Inflammatory macrophage treated with lipopolysaccharide for 1 hour (primary cell): ENCODE measurements at regions not wholly inside any gene's neighbourhood (a gene's known extent, or its start where the extent isn't known, plus 50 kb on each side); places are given as distances from the start of the nearest gene placed in this dataset.
A peak's percentile ranks its signal among the peaks of the same experiment; 100 is the strongest.

ENCODE experiments used
- DNase-seq, 2 donors: peaks; one replicate each; pipeline ENCODE4 v3.0.0-alpha.2; 2020 to 2022

- no peak for DNase-seq
These were observed 209.0 kb downstream of the JCAD start for GRCh38 chr10:29850371-29850770.

- no peak for DNase-seq
These were observed 209.5 kb downstream of the JCAD start for GRCh38 chr10:29849886-29850285.

DNA sequence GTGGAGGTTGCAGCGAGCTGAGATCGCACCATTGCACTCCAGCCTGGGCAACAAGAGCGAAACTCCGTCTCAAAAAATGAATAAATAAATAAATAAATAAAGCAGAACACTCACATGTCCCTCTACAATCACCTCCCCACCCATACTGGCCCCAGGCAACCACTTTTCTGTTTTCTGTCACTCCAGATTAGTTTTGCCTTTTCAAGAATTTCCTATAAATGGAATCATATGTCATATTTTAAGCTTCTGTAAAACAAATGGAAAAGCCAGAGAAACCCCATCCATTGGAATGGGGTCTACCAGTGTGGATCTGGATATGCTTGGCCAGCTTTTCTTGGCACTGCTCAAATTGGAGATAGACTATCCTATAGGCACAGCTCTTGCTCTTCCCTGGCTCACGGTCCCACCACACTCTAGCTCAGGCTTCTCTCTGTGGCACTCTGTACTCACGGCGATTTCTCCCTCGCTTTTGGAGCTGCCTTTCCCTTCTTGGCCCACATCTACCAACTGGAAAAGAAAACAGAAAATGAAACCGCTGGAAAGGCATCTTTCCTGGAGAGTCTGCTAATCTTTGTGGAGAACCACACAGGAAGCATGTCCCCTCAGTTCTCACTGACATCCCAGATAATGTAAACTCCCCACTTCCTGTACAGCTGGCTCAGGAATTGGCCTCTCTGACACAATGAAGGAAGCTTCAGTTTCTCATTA lies 210.1 kb downstream of the JCAD start:
- peak; percentile 45 to 48 for DNase-seq

- no peak for DNase-seq
These were observed 212.1 kb upstream of the SVIL start for GRCh38 chr10:29846881-29847280.

- DNase-seq = no peak
These were observed 210.4 kb upstream of the SVIL start for GRCh38 chr10:29845166-29845565.

DNA sequence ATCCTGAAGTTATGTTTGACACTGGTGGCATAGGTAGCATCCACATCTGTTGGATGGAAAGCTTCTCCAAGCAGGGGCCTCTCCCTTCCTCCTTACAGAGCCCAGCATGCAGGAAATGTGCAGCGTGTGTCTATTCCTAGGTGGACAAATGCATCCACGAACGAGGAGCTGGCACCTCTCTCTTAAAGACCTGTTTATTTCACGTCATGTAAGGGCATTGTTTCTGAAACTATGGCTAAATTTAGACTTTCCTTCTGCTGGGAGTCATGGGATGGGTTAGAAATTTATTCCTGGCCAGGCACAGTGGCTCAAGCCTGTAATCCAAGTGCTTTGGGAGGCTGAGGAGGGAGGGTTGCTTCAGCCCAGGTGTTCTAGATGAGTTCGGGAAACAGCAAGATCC lies 208.4 kb upstream of the SVIL start:
- DNase-seq = no peak

- no peak for DNase-seq
These were observed 207.2 kb upstream of the SVIL start for GRCh38 chr10:29841724-29842649.

DNA sequence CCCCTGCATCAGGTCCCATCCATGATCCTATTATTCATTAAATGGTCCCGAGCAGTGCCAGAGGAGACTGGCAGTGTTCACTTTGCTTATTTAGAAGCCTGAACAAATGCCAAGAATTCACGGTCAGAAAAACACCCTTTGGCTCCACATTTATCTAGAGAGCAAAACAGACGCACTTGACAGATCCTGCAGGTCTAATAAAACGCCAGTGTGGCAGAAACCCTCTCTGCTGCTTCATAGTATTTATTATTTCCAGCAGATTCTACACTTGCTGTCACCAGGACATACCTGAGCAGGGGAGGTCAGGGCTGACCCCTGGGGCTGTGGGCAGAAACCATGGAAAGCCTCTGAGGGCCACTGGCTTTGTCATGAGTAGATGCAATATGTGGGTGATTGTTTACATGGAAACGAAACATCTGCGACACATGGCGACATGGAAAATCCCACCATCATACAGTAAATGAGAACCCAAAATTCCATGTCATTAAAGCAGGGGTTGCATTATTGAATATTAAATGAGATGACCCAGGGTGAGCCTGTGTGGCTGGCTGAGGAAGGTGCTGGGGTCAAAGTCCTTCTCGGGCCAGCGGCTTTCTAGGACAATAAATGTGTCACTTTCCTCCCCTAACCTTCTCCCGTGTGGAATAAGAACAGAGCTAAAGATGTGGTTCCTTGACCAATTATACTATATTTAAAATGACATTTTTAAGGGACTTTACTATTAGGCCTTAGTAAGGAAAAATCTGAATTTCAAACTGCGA lies 205.9 kb upstream of the SVIL start:
- DNase-seq = no peak

- DNase-seq = no peak
These were observed 205.2 kb upstream of the SVIL start for GRCh38 chr10:29839826-29840515.

GRCh38 chr10:29838539-29838938 lies 203.8 kb upstream of the SVIL start:
- no peak for DNase-seq

GRCh38 chr10:29837586-29837985 lies 202.8 kb upstream of the SVIL start:
- DNase-seq = no peak

DNA sequence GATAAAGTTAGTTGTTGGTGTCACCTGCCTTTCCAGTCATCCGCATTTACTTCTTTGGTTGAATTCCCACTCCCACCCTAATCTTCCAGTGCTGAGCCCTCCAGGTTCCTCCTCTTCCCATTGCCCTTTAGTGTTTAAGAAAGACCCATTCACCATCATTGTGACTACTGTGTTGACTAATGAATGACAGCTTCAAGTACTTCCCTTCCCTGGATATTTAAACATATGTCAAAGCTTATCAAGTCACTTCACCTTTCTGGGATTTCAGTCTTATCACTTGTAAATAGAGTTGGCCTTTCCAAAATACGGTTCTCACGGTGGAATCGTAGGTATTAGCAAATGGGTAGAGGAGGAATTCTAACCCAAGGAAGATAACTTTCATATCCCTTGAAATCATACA lies 201.6 kb upstream of the SVIL start:
- no peak for DNase-seq

DNA sequence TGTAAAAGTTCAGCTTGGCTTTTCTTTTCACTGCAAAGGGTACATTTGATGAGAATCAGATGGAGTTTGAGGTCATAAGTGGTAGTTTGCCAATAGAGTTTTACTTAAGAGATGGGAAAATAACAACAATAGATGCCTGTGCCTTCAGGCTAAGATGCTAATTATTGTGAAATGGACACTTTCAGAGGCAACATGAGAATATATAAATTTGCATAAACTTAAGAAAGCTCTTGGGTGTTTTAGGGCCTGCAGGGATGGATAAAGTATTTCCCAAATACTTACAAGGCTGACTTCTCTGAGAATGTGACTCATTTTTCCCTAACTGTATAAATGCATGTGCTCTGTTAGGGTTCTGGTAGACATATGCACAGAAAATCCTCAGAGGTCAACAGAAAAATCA lies 200.3 kb upstream of the SVIL start:
- peak in 1 of 2 donors; percentile 25 for DNase-seq

DNA sequence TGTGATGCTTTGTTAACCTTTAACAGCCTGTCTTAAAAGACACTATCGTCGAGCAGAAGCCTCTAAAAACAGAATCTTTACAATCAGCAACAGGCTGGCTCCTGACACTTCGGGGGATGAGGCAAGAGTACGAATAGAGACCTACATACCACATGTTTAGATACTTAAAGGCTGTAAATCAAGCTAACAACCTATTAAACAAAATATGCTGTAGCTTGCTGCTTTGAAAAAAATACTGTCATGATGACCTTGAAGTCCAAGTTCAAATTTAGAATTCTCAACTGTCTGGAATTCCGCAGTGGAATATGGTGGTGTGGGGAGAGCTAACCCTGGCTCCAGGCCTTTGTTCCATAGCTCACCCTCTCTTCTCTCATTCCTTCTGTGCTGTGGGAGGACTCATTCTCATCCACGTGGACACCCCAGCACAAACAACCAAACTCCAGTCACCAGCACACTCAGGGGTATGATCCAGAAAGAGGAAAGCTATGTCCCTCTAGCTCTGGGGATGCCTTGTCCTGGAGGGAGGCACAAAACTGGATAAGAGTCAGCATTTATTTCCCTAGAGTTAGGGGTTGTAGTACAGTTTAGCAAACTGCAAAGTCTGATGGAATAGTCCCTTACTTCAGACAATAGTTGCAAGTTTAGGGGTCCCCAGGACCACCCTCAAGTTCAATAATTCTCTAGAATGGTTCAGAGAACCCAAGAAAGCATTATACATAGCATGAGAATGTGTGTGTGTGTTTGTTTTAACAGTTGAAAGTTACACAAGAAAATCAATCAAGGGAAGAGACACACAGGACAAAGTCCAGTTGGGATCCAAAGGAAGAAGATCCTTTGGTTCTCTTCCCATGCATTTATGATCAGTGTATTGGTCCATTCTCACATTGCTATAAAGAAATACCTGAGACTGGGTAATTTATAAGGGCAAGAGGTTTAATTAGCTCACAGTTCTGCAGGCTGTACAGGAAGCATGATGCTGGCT lies 196.1 kb upstream of the SVIL start:
- no peak for DNase-seq

- peak; percentile 16 to 34 for DNase-seq
These were observed 195.0 kb upstream of the SVIL start for GRCh38 chr10:29829776-29830175.

DNA sequence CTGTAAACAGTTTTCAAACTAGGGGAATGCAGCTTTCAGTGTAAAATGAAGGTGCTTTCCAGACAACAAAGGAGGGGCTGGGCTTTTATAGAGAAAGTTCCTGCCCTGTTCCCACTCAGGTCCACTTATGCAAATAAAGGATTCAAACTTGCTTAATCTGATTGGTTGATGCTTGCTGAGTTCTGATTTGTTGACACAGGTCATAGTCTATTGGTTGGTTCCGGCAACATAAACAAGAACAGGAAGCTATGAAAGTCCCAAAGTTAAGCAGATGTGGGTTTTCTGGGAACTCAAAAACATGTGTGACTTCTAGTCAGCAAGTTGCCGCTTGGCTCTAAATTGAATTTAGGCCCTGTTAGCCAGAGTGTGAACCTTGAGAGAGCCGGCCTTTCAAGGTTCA lies 194.2 kb upstream of the SVIL start:
- peak; percentile 84 to 92 for DNase-seq

DNA sequence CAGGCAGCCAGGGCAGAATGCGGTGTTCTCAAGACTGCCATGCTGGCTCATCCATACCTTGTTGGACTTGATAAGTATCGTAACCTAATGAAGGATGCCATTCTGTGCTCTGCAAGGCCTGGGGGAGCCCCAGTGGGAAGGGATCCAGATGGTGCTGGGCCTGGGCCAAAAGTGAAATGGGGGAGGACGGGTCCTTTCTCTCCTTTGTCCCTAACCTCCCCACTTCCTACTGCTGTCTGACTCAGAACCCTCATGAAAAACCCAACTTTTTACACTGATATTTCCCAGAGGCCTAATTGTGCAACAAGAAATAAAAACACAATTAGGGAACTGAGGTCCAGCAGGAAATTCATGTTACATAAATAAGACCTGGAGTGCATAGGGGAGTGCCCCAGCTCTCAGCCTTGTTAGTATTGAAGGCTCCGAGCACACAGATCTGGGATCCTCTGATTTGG lies 193.7 kb upstream of the SVIL start:
- peak; percentile 92 to 97 for DNase-seq

DNA sequence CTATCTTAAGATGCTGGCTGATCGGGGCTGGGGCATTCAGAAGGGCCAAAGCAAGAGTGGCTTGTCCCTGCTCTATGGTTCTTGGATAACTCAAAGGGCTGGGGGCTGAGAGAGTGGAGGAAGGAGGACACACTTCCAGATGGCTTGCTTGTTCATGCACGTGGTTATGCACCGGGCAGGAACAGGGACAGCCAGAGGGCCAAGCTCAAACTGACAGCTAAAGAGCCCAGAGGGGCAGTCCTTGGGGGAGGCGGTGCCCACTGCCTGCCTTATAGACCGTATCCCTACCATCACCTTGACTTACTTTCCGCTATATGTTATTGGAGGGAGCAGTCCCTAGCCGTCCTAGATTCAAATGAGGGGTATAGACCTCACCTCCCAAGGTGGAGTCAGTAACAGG lies 192.7 kb upstream of the SVIL start:
- no peak for DNase-seq

DNA sequence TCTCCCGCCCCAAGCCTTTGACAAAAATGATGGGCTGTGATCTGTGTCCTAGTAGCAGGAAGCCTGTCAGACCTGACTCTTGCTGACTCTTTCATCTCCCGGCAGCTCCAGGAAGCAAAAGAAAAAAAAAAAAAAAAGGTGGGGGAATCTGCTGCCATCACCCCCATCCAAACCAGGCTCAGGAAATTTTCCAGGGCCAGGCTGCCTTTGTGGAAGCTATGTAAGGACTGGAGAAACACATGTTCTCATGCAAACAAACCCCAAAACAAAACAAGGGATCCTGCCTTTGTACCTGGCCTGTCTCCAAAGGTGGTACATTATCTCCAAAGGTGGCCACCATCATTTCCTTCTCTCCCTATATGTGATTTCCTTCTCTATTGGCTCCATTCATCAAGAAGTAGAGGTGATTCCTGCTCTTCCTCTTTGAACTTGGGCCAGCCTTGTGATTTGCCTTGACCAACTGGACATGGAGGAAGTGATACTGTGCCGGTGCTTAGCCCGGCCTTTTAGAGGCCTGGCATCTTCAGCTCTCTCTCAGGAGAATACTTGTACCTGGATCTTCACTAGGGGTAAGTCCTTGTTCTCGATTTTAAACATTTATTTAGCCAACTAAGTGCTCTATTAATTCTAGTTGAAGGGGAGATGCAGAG lies 192.2 kb upstream of the SVIL start:
- peak; percentile 24 to 35 for DNase-seq

DNA sequence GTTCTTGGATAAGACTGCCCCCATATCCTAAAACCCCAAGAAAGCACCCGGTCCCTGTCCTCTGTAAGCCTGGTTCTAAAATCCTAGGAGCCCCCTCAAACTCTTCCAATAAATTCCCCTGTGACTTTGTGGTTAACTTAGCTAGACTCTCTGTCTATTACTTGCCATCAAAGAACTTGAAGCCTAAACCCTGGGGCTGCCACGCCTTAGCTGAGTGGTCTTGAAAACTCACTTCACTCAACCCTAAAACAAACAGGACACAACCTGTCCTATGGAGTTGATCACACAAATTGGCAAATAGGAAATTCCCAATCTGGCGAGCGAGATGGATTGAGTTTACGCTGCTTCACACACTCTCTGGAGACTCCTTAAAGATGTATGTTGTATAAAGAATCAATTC lies 191.4 kb upstream of the SVIL start:
- DNase-seq = no peak

DNA sequence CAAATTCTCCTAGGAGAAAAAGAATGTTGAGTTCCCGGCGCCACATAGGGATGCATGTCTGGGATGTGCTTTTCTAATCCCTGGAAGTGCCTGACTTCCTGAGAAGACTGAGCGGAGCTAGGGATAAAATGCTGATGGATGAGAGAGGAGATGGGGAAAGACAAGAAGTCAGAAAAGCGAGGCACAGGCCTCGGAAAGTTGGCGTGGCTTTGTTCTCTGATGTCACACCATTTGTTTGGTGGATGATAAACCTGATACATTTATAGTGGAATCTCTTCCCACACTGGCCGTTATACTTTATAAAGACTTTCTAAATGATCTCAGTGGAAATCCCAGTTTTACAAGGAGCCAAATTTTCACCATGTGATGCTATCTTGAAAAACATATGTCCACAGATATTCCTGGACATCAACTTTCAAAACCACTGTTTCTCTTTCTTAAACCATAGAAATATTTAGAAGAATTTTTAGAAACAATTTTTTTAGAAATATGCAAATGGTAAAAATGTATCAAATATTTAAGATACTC lies 188.8 kb upstream of the SVIL start:
- DNase-seq = peak; percentile 43 to 52
